ENCODE measurements at regions not wholly inside any gene's neighbourhood (a gene's known extent, or its start where the extent isn't known, plus 50 kb on each side); places are given as distances from the start of the nearest gene placed in this dataset.

DNA sequence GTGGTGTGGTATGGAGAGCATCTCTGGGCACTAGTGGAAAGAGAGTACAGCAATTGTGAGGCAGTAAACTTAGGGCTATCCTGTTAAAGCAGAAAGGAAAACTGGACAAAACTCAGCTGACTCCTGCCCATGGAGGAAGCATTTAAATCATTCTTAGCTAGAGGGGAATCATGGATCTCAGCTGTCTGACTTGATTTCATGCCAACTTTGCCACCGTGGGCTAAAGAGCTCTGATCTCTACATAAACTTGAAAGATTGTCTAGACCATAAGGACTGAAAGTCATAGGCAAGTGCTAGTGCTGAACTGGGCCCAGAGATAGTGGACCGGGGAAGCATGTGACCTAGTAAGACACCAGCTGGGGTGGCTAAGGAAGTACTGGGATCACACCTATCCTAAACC is 651.8 kb downstream of the COL12A1 start:
- TF ChIP-seq POLR2AphosphoS5 (IDR thresholded peaks at IDR 0.05) (no peak), CTCF (IDR thresholded peaks at IDR 0.05) (no peak), POLR2A (IDR thresholded peaks at IDR 0.05) (no peak)
